ENCODE measurements at regions not wholly inside any gene's neighbourhood (a gene's known extent, or its start where the extent isn't known, plus 50 kb on each side); places are given as distances from the start of the nearest gene placed in this dataset.

DNA sequence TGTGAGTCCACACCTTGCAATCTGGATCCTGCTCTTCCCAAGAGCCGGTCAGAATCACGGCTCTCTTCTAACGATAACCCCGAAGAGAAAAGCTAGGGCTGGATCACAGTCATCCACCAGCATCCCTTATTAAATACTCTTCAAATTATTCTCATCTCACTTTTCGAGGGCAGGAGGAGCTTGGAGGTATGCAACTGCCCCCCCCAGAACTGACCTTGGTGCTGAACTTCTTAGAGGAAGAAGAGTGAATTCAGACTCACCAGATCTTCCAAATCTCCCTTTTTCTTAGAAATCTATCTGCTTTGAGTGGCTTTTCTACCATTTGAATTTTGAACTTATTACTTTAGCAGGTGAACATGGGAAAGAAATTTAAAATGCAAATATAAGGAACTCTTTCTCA lies 75.7 kb downstream of the MED10 start:
- Histone ChIP-seq H3K4me2 (ENCODE audit: insufficient read depth, insufficient read length, low read length) (no peak overlapping the region), H3K79me1 (ENCODE audit: insufficient read depth, low read depth, low read length, poor library complexity, severe bottlenecking) (no peaks in the 10 kb centered on the region), H3K27me3 (ENCODE audit: insufficient read depth, low read length) (peaks cover 37% of the 10 kb centered on the region), H3K9me3 (ENCODE audit: control insufficient read depth, low read depth, low read length) (no peaks in the 10 kb centered on the region), H2AFZ (ENCODE audit: low read length) (no peak overlapping the region), H4K20me1 (ENCODE audit: control insufficient read depth, insufficient read depth, insufficient read length) (no peaks in the 10 kb centered on the region), H2AK5ac (ENCODE audit: insufficient read length, low read length) (no peak overlapping the region), H4K8ac (replicated peaks; ENCODE audit: insufficient read length, low read depth, low read length) (no peak overlapping the region), H2BK12ac (ENCODE audit: insufficient read length, low read depth, low read length) (no peak overlapping the region), H2BK120ac (ENCODE audit: low read depth, low read length, poor library complexity, severe bottlenecking) (no peak overlapping the region), H3K14ac (ENCODE audit: insufficient read depth, low read length) (no peak overlapping the region), H3K79me2 (ENCODE audit: insufficient read depth, low read length) (no peaks in the 10 kb centered on the region), H3K23me2 (ENCODE audit: insufficient read length, low read depth, low read length, poor library complexity, severe bottlenecking) (no peaks in the 10 kb centered on the region), H2BK5ac (ENCODE audit: insufficient read length, low read length) (no peak overlapping the region), H3T11ph (ENCODE audit: low read length) (no peak overlapping the region), H2BK15ac (ENCODE audit: low read depth, low read length) (no peak overlapping the region), H4K91ac (ENCODE audit: insufficient read length, low read depth, low read length) (no peak overlapping the region), H3K4ac (ENCODE audit: low read depth, low read length) (no peak overlapping the region), H3K18ac (ENCODE audit: insufficient read length, low read depth, low read length) (no peak overlapping the region), H3K56ac (ENCODE audit: insufficient read length, low read depth, low read length) (no peak overlapping the region), H4K5ac (ENCODE audit: insufficient read length, low read depth, low read length) (no peak overlapping the region), H3K9ac (ENCODE audit: extremely low read depth, insufficient read length, low read length) (no peak overlapping the region), H3K23ac (ENCODE audit: insufficient read length, low read depth, low read length) (no peak overlapping the region), H2BK20ac (ENCODE audit: low read depth, low read length, poor library complexity, severe bottlenecking) (no peak overlapping the region), H3K27ac (ENCODE audit: insufficient read length, low read depth, low read length) (no peak overlapping the region), H3K4me1 (ENCODE audit: insufficient read depth, low read length) (no peaks in the 10 kb centered on the region)
- Mint-ChIP-seq H3K9me3 (no peaks in the 10 kb centered on the region; a peak in 1 of 5 replicates), H3K27me3 (ENCODE audit: low read depth) (peaks cover 14% of the 10 kb centered on the region), H3K4me3 (no peak overlapping the region), H3K27ac (no peak overlapping the region), H3K4me1 (peaks cover 17 to 20% of the 10 kb centered on the region in 2 experiments), H3K36me3 (ENCODE audit: insufficient read depth in 1 of 3, low read depth in 3 of 3) (no peaks in the 10 kb centered on the region)
- TF ChIP-seq, protein P1, sequence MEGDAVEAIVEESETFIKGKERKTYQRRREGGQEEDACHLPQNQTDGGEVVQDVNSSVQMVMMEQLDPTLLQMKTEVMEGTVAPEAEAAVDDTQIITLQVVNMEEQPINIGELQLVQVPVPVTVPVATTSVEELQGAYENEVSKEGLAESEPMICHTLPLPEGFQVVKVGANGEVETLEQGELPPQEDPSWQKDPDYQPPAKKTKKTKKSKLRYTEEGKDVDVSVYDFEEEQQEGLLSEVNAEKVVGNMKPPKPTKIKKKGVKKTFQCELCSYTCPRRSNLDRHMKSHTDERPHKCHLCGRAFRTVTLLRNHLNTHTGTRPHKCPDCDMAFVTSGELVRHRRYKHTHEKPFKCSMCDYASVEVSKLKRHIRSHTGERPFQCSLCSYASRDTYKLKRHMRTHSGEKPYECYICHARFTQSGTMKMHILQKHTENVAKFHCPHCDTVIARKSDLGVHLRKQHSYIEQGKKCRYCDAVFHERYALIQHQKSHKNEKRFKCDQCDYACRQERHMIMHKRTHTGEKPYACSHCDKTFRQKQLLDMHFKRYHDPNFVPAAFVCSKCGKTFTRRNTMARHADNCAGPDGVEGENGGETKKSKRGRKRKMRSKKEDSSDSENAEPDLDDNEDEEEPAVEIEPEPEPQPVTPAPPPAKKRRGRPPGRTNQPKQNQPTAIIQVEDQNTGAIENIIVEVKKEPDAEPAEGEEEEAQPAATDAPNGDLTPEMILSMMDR (conservative IDR thresholded peaks at IDR 0.05): no peak
- no peak for DNase-seq
- WGBS (ENCODE audit: extremely low coverage, insufficient read length, low lambda C conversion rate): no CpG with 5 or more reads among the region's 5 CpGs
